NCI-H1694 (cell line): ENCODE measurements at regions not wholly inside any gene's neighbourhood (a gene's known extent, or its start where the extent isn't known, plus 50 kb on each side); places are given as distances from the start of the nearest gene placed in this dataset.

ENCODE experiments used
- DNase-seq: peaks from one replicate; lab custom pipeline; 2025; lab: John Stamatoyannopoulos, UW

DNA sequence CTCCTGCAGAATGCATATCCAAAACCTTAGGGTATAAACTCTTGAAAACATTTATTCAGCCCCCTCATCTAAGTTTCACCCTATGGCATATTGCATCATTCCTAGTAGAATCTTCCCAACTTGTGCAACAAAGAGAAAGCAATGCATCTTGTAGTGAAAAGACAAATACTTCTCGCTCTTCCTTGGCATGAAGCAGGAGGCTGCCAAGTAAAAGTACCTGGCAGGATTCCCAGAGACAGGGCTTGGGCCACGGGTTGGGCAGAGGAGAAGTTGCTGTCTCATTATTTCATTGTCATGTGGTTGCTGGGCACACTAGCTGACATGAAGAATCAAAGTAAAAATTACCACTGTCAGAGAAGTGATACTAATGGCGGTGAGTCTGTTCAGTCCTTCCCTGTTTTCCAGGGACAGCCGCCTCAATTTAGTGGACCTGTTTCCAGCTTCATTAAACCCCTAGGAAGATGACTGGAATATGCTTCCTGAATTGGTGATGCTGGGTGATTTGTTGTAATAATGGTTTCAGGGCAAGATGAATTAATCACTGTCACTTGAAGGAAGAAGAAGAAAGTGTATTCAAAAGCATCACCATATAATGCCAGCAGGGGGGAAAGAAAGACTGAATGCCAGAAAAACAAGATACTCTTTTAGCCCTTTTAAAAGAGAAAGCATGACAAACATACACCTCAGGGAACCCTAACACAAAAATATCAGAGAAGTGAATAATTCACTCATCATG lies 380.5 kb upstream of the IGFBP7 start:
- no peak for DNase-seq

DNA sequence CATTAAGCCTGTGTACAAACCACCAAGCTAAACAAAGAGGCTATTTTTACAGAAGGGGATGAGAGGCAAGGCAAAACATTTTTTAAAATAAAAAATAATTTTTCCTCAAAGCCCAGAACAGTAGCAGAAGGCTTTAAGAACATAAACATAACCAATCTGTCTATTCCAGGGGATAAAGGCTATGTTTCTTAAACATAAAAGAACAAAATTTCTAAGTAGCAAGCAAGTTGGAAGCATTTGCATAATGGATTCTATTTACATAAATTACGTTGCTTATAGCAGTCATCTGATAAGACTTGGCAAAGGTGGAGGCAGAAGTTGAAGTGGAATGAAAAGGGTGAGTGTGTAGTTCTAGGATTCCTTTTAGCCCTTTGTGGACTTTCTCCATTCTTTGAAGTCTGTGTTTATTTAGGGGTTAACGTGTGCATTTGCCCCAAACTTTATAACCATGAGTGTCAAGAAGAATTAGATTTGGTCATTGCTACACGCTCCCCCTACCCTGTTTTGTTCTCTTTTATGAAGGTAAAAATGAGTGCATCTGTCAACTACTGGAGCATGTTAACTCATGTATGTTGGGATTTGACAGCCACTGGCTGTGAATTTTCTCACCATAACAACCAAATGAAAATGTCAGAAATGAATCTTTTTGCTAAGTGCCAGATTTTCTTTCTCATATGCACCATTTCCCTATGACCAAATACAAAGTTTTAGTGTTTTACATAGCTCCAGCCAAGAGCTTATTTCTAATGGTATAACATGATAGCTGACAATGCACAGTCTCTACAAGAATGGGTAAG lies 378.4 kb upstream of the IGFBP7 start:
- DNase-seq, result no peak

GRCh38 chr4:57475424-57475823 lies 365.2 kb upstream of the IGFBP7 start:
- no peak for DNase-seq

DNA sequence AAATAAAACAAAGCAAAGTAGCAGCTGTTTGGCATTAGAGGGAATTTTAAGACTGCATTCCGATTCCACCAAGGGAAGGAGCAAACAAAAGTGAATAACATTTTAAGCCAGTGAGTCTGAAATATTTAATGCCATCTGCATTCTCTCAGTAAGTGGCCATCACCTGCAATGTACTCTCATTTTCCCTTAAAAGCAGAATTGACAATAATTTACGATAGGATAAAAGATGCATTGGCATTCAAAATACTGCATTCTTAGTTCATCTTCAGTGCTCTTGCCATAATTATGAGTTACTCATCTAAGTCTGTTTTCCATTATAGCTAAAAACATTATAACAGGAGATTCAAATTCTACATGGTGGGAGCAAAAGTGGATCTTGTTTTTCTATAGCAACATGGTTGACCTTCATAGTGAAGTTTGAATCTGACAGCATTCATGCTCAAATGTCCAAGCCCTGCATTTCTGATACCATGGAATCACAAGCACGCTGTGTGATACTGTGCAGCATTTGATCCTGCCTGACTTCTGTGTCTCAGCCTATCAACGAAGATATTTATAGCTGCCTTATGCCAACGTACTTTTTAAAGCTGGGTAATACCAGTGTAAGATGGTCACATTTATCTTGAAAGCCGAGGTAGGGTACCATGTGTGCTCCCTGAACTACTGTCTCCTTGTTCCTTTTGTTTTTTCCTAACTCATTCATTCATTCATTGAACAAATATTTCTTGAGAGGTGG lies 355.3 kb upstream of the IGFBP7 start:
- DNase-seq, result no peak

DNA sequence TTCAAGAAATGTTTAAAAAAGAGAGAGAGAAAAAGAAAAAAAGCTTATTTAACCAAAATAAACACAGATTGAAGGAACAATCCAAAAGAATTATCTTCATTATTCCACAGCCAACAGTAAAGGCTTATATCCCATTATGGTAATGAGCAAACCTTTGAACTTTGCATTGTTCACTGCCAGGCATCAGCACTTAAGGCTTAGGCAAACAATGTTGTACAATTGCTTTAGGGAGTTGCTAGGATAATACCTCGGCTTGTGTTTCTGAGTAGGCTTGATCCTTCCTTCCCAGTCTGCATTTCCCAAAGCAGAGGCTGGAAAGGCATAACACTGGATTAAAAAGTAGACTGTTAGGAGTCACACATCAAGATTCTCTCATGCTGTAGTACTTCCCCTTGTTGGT lies 352.7 kb upstream of the IGFBP7 start:
- no peak for DNase-seq

GRCh38 chr4:57460967-57461366 lies 350.8 kb upstream of the IGFBP7 start:
- no peak for DNase-seq

DNA sequence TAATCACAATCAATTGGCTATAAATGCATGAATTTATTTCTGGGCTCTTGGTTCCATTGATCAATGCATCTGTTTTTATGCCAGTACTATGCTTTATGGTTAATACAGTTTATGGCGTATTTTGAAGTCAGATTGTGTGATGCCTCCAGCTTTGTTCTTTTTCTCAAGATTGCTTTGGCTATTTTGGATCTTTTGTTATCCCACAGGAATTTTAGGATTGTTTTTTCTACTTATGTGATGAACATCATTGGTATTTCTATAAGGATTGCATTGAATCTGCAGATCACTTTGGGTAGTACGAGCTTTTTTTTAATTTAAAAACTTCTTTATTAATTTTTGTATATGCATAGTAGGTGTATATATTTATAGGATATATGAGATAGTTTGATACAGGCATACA lies 338.7 kb upstream of the IGFBP7 start:
- DNase-seq, result no peak

DNA sequence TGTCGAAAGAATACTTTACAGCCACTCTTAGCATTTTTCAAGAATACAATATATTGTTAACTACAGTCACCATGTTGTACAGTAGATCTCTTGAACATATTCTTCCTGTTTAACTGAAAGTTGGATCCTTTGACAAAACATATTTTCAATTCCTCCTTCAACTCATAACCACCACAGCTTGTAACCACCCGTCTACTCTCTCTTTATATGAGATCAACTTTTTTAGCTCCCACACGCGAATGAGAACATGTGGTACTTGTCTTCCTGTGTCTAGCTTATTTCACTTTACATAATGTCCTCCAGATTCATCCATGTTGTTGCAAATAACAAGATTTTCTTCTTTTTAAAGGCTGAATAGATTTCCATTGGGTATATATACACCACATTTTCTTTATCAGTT lies 338.3 kb upstream of the IGFBP7 start:
- no peak for DNase-seq

- DNase-seq, result no peak
Observed at GRCh38 chr4:57446266-57446665, 336.1 kb upstream of the IGFBP7 start.

DNA sequence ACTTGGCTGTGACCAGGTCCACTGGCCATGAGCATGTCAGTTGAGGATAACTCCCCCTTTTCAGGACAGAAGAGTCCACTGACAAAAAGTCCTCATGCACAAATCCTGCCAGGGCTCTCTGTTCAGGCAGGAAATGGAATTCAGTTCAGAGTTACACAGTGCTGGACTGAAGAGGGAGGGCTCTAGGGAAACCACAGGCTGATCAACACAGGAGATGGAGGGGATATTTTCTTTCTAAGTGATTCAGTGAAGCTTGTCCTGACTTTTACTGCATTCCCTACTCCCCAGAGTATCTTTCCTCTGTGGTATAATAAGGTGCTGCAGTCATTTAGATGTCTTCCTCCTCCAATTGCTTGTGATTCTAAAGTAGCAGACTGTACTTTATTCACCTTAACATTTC lies 335.5 kb upstream of the IGFBP7 start:
- no peak for DNase-seq

- DNase-seq, result no peak
Observed at GRCh38 chr4:57444671-57445070, 334.5 kb upstream of the IGFBP7 start.

- DNase-seq, result no peak
Observed at GRCh38 chr4:57443787-57444186, 333.6 kb upstream of the IGFBP7 start.

- no peak for DNase-seq
Observed at GRCh38 chr4:57443308-57443707, 333.1 kb upstream of the IGFBP7 start.

GRCh38 chr4:57442831-57443291 lies 332.7 kb upstream of the IGFBP7 start:
- peak; percentile 17 for DNase-seq

DNA sequence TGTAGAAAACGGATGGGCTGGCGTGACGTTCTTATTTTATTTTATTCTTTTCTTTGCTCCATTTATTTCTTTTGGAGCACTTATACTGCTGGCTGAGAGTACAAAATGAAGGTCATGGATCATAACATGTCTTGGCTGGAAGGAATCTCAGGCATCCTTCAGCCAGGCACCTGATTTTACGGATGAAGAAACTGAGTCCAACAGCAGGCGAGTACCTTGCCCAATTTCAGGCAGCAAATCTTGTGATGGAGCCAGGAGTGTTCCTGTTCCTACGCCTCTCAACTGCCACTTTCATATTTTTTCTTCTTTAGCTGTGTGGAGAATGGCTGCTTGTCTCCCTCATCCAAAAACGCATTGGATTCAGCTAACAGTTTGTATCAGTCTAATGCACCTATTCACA lies 332.1 kb upstream of the IGFBP7 start:
- no peak for DNase-seq

- DNase-seq, result no peak
Observed at GRCh38 chr4:57437649-57438048, 327.5 kb upstream of the IGFBP7 start.

- DNase-seq, result no peak
Observed at GRCh38 chr4:57435300-57435699, 325.1 kb upstream of the IGFBP7 start.

GRCh38 chr4:57430726-57431125 lies 320.5 kb upstream of the IGFBP7 start:
- DNase-seq, result no peak

GRCh38 chr4:57426779-57427395 lies 316.7 kb upstream of the IGFBP7 start:
- DNase-seq, result peak; percentile 37

- no peak for DNase-seq
Observed at GRCh38 chr4:57425610-57426009, 315.4 kb upstream of the IGFBP7 start.

DNA sequence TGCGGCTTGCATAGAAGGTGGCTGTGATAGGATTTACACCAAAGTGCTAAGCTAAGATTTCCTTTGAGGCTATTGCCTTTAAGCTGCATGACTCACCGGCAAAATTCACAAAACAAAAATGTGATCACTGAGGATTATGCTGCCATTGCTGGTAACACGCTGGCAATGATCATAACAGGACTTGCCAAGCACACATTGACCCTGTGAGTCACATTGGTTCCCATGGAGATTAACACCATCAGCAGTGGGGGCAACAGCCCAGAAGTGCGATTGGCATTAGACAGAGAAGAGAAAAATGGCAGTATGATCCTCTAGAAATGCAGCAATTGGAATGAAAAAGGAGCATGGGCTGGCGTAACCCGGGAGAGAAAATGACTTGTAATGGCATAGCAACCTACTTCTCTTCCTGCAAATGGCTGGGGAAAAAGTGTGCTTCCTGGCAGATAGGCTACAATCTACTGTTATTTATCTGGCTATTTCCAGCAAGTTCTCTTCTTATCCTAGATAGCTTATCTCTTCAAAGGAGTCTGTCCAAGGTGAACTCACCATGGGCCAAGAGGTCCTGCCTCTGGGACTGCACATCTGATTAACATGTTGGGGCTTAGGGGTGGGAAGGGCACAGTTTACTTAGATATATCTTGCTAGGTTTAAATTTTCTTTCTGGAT lies 314.2 kb upstream of the IGFBP7 start:
- no peak for DNase-seq

DNA sequence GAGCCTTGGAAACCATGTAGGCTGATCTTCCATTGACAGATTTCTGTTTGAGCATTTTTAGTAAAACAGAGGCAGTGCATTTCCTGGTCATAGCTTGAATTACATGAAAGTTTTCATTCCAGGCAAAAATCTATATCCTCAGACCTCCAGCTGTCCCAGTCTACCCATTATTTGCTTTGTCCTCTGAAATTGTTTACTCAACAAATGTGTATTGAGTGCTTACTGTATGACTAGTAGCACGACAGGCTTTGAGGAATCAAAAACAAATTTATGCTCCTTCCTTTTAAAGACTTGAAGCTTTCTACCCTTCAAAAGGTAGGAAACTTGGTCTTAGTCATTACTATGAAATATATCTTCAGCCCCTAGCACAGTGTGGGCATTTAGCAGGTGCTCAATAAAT lies 307.9 kb upstream of the IGFBP7 start:
- DNase-seq, result no peak
